Ecto neural progenitor cell (in vitro differentiated cells): ENCODE measurements at regions not wholly inside any gene's neighbourhood (a gene's known extent, or its start where the extent isn't known, plus 50 kb on each side); places are given as distances from the start of the nearest gene placed in this dataset.
"Not testable (repeated sequence)": the region's sequence is repeated elsewhere in the genome, so short reads cannot be mapped to it uniquely, and the experiment has no call there.

ENCODE experiments used
- DNase-seq: peaks from one replicate; pipeline ENCODE4 v3.0.0-alpha.2; 2018; ENCODE audit warnings: low spot score

DNA sequence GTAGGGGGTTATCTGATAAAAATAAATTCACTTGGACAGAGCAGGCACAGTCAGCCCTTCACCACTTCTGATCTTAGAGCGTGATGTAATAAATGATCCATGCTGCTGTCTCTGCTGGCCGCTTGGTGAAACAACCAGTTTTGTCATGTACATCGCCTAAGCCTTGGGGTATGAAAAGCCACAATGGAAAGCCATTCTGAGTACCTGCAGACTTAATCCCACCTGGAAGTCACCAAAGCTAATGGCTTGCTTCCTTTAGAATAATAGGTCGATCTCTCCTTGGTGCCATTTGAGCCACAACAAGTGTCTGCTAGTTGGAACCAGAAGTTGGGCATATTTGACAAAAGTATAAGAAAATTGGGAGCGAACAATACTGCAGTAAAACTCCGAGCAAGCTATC, 1649.7 kb upstream of the SPRY2 start:
- DNase-seq = no peak

DNA sequence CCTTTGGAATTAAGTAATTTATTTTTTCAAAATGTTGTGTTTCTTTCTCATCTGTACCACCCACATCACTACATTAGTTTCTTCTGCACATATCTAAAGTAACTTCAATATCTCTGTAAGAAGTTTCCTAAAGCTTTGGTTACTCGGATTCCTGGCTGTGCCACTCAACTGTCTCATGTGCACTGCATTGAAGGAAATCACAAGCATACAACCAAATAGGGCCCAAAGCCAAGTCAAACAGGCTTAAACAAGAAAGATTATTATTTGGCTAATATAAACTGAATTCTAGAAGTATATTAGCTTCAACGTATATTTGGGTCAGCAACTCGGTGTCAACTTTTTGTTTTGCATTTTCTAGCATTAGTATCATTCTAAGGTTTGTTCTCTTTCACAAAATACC, 1647.6 kb upstream of the SPRY2 start:
- no peak for DNase-seq

DNA sequence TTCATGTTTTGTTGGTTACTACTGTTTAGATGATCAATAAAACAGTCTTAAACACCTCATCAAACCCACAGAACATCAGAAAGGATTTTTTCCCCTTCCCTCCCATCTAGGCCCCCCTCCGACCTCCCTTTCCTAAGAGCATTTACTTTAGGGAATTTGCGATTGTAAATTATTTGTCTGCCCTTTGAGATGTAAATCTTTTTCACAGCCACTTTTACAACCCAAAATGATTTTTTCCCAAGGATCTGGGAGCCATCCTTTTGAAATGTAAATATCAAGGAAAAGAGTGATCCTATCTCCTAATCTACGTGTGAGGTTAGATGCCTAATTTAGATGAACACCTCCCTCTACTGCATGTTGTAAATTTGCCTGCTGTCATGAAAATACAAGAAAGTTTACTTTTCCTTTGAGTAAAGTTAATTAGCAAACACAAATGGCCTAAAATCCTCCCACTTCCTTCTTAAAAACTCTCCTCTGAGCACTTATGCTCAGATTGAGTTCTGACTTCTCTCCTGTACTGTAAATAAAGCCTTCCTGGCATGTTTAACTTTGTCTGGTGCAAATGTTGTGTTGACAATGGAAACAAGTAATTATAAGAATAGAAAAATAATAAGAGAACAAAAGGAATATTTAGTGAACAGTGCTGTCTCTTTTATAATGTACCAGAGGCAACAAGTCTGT, 1646.9 kb upstream of the SPRY2 start:
- DNase-seq = no peak

DNA sequence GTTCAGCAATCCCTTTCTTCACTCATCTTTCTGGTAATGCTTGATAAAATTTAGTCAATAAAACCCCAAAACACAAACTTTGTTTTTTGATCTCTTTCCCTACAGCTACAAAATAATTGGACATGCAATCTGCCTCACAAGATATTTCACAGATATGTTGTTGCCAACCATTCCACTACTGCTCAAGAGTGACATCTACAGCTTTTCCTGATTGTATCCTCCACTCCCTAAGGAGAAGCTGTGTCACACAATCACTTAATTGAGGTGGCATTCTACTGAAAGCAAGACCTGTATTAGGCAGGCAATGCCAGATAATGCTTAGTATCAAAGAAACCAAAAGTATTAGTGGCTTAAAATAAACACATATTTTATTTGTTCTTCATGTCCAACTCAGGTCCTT, 1646.2 kb upstream of the SPRY2 start:
- no peak for DNase-seq

DNA sequence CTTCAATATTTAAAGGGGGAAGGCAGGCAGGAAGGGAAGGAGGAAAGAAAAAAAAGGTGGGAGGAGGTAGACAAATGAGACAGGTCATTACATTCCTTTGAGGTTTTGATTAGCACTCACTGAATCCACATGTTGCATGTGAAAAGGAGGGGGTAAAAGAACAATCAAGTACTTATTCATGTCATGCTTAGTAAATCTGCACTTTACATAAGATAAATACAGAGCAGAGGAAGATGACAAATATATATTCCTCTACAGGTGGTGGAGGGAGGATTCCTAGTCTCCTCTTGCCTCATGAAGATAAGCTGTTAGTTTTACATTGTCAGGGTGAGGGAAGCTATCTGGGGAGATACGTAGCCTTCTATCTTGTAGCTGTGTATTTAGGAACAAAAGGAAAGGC, 1645.4 kb upstream of the SPRY2 start:
- no peak for DNase-seq

DNA sequence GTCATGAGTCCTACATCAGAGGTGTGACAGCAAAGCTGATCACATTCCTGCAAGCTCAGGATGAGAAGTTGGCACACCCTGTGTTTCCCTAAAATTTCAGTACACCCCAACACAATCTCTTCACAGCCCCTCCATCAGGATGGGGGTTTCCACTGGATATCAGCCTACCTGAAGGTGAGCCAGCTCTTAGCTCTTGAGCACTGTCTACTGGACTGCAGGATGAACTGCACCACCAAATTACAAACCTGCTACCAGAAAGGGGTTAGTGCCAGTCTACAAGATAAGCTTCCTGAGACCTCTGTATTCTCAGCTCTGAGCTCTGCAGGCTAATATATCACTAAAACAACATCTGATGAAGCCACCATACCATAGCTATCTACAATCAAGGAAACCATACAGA, 1616.2 kb upstream of the SPRY2 start:
- no peak for DNase-seq

DNA sequence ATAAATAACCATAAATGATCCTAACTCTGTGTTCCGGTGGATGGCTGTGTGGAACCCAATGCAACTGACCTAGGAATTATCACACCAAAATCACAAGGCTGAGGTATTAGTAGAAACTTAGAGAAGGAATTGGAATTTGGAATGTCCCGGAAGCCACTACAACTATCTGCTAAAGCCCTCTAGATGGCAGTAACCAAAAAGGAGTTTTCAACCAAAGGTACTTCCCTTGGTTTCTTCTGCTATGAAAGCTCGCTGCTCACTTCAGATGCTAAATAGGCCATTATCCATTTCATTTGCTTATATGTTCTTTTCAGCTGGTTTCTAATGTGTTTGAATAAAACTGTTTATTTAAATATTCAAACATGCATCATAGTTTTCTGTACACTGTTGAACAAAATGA, 1589.1 kb upstream of the SPRY2 start:
- no peak for DNase-seq

DNA sequence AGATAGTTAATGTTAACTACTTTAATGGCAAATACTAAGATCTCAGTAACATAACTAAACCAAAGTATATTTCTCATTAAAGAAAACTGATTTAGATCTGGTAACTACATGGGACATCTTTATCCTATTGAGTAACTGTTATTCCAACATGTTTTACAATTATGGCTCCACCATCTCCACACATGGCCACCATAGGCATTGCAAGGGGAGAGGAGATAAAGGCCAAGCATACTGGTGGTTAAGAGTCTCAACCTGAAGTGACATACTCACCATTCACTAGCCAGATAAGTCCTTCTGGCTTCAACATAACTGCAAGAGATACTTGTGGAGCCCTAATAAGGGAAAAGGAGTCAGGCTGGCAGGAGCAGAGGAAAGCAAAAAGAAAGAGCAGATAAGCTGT, 1586.4 kb upstream of the SPRY2 start:
- DNase-seq = no peak

DNA sequence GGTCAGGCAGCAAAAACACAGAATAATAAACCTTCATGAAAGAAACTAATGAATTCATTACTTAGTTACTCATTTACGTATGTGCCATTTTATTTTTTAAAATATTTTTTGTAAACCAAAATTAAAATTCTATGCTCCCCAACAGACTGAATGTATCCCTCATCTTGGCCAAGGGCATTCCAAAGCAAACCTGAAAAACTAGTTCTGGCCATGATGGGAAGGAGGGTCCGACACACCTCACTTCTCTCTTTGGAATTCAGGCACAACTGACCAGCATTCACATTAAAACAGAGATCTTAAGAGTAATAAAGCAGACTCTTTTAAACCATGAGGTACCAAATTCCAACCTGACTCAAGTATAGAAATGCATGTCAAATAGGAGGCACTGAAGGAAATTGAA, 1576.9 kb upstream of the SPRY2 start:
- no peak for DNase-seq

DNA sequence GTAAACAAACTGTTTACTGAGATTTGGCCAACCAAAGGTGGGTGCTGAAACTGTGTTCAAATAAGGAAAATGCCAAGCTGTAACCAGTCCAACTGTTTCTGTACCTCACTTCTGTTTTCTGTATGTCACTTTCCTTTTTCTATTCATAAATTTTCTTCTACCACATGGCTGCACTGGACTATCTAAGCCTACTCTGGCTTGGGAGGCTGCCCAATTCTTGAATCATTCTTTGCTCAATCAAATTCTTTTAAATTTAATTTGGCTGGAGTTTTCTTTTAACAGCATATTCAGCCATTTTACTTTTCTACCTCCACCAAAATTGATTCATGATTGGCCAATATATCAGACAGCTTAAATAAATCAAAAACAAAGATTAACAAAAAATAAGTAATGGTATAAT, 1575.5 kb upstream of the SPRY2 start:
- DNase-seq = no peak

DNA sequence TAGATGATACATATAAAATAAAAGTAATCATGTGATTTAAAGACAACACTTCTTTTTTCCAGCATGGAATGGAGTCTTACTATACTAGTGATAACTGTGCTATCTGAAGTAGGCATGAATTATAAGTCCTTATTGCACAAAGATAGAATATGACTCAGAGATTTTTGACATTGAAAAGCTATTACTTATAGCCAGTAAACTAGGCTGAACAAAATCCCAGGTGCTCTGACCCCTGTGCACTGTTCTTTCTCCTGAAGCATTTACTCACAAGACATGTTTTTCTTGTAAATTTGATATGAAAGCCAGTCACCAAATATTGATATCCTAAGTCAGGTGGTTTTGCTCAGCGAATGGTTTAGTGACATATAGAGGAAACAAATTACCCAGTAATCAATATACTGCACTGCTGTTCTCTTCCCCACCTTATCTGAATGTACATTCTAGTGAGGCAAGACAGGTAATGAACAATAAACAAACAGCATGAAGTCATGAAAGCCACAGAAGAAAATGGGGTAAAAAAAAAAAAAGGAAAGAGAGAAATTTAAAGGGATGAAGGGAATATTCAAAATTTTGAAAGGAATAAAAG, 1567.0 kb upstream of the SPRY2 start:
- no peak for DNase-seq

DNA sequence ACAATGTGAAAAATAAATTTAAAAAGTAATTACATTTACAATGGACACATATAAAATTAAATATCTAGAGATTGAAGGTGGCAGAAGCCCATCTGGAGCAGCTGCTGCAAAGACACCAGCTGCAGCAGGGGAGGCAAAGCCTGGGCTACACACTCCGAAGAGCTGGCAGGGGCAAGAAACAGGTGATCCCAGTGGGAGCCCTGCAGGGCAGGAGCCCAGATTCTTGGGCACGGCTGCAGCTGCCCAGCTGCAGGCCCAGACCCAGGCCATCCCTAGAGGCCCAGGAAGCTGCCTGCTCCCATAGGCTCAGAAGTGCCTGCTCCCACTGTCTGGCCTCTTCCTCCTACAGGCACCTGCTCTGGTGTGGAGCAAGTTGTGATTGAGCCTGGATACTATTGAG, 1547.9 kb upstream of the SPRY2 start:
- DNase-seq = no peak

DNA sequence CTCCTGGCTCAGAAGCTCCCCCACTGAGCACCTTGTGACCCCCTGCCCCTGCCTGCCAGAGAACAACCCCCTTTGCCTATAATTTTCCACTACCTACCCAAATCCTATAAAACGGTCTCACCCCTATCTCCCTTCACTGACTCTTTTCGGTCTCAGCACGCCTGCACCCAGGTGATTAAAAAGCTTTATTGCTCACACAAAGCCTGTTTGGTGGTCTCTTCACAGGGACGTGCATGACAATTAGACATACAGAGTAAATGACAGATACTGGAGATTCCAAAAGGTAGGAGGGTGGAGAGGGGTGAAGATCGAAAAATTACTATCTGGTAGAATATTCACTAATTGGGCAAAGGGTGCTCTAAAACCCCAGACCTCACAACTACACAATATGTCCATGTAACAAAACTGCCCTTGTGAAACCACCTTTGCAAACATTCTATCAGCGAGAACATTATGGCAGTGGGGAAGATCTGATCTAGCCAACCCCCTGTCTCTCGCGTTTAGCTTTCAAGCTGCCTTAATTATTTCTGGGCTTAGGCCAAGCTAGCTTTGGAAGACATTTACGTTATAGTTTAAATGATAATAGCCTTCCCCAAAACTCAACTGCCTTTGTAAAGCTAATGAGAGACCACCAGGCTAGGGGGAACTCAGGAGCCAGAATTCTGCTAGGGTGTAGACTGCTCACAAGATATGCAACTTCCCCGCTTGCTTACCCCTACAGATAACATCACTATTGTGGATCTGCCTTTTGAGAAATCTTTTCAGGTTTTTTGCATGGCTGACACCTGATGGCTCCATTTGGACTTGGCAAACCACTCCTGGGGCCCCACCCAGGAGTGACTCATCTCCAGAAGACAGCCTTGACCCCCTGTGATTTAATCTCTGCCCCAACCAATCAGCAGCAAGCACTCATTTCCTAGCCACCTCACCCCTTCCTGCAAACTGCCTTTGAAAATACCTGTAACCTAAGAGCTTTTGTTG, 1534.0 kb upstream of the SPRY2 start:
- no peak for DNase-seq

DNA sequence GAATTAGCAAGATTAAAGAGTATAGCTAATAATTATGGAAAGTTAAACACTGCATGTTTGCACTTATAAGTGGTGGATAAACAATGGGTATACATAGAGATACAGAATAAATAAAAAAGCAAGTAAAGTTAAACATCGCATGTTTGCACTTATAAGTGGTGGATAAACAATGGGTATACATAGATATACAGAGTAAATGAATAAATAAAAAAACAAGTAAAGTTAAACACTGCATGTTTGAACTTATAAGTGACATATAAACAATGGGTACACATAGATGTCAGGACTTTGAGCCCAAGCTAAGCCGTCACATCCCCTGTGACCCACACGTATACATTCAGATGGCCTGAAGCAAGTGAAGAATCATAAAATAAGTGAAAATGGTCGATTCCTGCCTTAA, 1533.3 kb upstream of the SPRY2 start:
- DNase-seq = no peak

DNA sequence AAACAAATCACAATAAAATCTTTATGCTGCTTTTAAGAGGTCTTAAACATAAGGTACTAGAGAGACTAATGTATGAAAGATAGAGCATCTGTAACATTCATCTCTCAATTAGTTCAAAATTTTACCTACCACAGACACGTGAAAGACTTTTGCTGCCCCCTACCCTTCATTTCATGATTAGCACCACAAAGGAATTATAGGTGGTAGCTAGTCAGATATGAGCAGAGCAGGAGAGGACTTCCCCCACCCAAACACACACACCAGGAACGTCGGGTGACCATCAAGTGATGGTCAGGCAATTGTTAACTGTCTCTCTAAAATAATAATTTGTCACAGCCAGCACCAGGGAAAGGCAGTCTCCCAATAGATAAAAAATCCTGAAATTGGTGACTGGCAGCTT, 1531.7 kb upstream of the SPRY2 start:
- no peak for DNase-seq

DNA sequence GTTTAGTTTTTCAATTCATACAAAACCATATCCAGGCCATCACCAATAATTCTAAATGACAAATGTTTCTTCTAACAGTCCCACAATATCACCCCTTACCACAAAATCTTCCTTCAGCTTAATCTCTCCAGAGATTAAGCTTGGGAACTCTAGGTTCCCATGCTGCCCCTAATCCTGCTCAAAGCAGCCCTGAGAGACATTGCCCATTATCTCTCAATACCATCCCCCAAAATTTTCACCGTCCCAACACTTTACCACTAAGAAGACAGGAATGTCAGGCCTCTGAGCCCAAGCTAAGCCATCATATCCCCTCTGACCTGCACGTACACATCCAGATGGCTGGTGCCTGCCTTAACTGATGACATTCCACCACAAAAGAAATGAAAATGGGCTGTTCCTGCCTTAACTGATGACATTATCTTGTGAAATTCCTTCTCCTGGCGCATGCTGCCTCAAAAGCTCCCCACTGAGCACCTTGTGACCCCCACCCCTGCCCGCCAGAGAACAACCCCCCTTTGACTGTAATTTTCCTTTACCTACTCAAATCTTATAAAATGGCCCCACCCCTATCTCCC, 1530.9 kb upstream of the SPRY2 start:
- DNase-seq = not testable (repeated sequence)

DNA sequence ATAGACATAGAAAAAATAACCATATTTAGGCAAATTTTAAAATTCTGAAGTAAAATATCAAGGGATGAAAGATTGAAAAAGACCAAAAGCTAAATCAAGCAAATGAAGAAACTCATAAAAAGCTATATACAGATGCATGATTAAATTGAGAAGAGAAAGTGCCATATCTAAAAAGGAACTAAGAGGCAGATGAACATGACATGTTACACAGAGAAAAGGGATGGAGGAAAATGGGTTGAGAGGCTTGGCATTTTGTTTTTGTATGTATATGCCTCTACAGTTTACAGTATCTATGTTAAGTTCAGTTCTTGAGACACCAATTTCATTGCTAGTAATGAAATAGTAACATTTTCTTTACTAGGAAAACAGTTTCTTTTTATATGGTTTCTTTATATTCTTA, 1507.4 kb upstream of the SPRY2 start:
- no peak for DNase-seq

DNA sequence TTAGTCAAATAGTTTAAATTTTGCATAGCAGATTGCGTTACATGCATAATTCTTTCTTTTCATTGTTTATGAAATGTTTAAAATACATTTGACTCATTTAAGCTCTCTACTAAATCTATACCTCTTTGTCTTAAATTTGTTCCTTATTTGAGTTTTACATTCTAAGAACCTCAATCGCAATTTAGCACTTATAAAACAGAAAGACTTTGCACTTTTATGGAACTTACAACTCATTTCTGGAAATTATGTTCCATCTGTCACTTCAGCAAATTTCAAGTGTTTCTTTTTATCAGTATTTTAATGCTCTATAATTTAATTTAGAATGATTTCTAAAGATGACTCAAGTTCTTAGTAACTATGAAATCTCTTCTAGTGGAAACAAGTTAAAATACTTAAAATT, 1505.8 kb upstream of the SPRY2 start:
- DNase-seq = no peak

DNA sequence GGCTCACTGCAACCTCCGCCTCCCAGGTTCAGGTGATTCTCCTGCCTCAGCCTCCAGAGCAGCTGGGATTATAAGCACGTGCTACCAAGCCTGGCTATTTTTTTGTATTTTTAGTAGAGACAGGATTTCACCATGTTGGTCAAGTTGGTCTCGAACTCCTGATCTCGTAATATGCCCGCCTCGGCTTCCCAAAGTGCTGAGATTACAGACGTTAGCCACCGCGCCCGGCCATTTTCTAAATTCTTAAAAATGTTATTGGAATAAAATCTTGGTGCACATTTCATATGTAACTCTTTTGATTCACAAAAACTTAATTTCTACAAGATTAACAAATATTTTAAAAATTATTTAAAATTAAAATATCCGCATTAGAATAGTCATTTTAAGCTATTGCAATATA, 1480.3 kb upstream of the SPRY2 start:
- no peak for DNase-seq

DNA sequence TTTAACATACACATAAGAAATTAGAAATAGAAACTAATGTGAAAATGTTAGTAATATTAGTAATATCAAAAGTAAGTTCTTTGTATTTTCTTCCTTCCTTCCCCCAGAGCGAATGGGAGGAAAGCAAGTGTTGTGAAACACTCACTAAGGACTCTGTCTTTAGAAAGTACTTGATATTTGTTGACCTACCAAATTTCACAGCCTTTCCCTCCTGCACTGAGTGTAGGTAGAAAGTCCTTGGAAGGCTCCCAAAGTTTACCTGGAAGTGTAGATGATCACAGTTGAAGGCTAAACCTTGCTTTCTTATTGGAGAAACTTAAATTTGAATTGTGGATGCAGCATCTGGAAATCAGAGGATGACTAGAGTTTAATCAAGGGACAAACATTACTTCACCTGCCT, 1459.5 kb upstream of the SPRY2 start:
- no peak for DNase-seq

DNA sequence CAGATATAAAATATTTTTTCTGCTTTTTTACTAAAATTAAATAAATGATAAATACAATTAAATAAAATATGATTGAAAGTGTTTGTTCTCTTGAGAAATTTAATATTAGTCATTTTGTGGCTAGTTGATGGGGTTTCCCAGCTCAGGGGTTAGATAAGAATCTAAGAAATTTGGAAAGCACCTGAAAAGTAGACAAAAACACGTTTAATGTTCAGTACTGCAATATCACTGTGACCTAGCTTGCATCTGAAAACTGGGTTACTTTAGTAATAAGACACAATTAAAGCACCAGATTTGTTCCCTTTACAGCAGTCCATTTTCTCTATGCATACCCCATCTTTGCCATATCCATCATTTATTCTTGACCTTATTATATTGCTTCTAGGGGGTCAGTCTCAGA, 1454.8 kb upstream of the SPRY2 start:
- no peak for DNase-seq

DNA sequence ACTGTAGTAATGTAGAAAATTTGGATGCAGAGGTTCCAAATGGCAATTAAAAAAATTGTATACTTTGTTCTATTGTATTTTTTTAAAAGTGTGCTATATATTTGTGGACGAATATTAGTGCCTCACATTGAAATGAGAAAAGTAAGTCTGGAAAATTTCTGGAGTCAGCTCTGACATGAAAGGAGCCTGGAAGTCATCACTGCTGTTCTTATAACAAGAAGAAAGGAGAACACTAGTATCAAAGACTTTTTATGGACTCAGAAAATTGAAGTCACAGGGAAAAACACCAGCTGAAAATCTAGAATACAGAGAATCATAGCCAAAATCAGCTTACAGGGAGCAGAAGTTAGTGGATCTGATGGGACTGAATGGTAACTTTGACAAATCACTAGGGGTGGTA, 1450.7 kb upstream of the SPRY2 start:
- no peak for DNase-seq

DNA sequence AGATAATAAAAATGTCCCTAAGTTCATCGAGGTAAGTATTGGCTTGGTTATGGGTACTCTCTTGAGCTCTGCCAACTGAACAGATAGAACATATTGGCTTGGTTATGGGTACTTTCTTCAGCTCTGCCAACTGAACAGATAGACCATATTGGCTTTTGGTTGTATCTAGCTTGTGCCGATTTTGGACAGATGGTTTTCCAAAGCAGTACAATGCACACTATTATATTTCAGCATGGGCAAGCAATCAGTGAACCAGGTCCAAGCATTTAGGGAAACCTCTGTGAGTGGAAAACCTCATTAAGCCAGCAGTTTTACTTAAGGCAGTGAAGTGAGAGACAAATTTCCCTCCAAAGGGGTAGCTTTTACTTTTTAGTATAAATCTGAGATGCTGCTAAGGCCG, 1440.5 kb upstream of the SPRY2 start:
- DNase-seq = no peak
